NCI-H1436 (cell line): ENCODE measurements at regions not wholly inside any gene's neighbourhood (a gene's known extent, or its start where the extent isn't known, plus 50 kb on each side); places are given as distances from the start of the nearest gene placed in this dataset.

Experiments used
- DNase-seq: peaks from one replicate; lab custom pipeline; 2025; lab: John Stamatoyannopoulos, UW

- DNase-seq = no peak
Observed at GRCh38 chr15:70443486-70444273, 319.7 kb downstream of the UACA start.

- no peak for DNase-seq
Observed at GRCh38 chr15:70442616-70443321, 320.6 kb downstream of the UACA start.

GRCh38 chr15:70442211-70442610, 321.1 kb downstream of the UACA start:
- DNase-seq = no peak

DNA sequence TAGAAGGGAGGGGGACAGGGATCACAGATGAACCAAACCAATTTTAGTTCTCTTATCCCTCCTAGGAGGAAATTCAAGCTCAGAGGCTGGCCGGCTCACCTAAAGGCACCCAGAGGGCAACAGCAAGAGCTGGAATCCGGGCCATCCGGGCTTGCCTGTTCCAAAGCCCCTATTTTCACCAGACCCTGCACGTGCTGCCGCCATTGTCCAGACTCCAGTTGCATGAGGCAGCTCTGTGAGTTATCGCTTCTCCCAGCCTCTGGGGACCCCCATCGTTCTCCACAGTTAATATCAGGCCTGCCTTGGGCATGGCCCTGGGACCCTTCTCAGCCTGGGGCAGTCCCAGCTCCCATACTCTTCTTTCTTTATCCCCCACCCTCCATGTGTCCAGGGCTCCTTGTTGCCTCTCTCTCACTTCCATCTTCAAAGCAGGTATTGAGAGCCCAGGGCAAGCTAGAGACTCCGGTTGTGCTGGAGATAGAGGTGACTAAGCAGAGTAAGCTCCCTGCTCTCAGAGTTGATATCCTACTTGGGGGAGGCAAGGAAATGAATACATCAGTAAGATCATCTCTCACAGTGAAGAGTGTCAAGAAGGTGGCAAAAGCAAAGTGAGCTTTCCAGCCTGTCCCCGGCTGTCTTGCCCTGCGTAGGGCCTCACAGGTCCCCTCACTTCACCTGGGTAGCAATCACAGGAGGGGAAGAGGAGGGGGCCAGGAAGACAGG, 322.8 kb downstream of the UACA start:
- DNase-seq = no peak

- no peak for DNase-seq
Observed at GRCh38 chr15:70439880-70440279, 323.5 kb downstream of the UACA start.

DNA sequence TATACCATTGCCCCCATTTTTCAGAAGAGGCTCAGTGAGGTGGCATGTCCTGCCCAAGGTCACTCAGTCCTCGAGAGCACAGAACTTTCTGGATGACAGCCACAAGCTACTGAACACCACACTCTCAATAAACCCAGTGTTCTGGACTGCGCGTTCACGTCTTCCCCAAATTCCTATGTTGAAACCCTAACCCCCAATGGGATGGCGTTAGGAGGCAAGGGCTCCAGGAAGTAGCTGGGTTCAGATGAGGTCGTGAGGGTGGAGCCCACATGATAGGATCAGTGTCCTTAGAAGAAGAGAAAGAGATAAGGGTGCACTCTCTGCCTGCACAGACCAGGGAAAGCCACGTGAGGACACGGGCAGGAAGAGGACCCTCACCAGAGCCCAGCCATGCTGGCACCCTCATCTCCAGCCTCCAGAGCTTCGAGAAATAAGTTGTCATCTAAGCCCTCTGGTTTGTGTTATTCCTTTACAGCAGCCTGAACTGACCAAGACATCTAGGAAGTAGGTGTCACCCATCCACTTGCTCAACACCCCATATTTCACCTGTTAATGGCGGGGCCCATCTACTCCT, 324.0 kb downstream of the UACA start:
- DNase-seq = no peak

DNA sequence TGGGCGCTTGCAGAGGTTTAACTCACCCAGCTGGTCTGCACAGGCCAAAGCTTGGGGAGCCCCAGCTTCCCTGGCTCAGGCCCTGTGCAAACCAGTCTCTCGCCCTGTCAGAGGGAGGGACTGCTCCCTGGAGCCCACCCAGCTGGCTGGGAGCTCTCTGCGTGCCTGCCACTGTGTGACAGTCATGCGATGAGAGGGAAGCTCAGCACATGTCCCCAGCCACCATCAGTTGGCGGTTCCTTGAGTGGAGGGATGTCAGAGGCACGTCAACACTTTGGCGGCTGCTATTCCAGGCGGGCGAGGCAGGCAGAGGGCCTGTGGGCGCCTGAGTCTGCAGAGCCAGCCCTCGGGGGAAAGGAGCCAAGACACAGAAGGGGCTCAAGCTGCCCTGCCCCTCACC, 324.6 kb downstream of the UACA start:
- no peak for DNase-seq

DNA sequence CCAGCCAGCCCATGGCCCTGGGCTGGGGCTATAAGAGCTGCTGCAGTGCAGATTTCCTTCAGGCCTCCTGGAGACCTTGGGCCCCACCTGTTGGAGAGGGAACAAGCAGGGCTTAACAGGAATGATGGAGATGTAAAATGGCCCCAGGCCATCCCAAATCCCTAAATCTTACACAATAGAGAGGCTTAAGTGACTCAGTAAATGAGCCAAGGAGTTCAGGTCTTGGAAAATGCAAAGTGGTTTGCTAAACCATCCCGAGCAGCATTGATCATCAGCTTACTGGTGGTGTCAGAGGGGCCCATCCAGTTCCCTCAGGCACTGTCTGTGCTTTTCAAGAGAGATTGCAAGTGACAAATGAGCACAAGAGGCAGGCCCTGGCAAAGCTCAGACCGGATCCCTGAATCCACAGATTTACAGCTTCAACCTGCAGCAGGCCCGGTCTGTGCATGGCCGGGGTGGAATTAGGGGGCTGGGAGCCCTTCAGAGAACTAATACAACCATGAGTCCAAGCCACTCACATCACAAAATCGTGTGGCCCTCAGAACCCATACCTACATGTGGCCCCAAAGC, 325.4 kb downstream of the UACA start:
- no peak for DNase-seq

DNA sequence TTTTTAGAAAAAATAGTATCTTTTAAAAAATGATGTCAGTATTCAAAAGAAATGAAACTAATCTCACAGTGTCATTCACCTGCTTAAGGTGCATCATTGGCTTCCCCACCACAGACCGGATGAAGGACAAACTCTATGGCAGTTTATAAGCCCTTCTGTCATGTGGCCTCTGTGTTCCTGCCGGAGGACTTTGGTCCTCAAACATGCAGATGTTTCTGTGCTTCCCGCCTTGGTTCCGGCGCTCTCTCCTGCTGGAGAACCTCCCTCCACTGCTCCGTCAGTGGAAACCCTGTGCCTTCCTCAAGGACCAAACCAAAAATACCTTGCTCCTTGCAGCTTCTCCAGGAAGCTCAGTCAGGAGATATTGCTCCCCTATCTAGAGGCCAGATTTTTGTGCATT, 326.3 kb downstream of the UACA start:
- no peak for DNase-seq

- DNase-seq = no peak
Observed at GRCh38 chr15:70436428-70436827, 326.9 kb downstream of the UACA start.

DNA sequence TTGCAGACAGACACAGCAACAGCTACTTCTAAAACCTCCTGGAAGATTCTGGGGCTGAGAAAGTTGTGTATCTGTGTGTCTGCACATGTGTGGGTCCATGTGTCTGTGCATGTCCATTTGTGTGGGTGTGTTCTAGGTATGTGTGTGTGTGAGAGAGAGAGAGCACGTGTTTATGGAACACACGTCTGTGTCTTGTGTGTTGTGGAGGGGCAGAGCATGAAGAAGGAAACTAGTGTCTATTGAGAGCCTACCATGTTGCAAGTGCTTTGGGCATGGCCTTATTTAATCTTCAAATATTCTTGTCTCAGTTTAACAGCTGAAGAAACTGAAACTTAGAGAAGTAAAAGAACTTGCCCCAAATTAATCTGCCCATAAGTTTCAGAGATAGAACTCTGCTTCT, 327.5 kb downstream of the UACA start:
- DNase-seq = no peak

- no peak for DNase-seq
Observed at GRCh38 chr15:70435369-70435768, 328.0 kb downstream of the UACA start.

DNA sequence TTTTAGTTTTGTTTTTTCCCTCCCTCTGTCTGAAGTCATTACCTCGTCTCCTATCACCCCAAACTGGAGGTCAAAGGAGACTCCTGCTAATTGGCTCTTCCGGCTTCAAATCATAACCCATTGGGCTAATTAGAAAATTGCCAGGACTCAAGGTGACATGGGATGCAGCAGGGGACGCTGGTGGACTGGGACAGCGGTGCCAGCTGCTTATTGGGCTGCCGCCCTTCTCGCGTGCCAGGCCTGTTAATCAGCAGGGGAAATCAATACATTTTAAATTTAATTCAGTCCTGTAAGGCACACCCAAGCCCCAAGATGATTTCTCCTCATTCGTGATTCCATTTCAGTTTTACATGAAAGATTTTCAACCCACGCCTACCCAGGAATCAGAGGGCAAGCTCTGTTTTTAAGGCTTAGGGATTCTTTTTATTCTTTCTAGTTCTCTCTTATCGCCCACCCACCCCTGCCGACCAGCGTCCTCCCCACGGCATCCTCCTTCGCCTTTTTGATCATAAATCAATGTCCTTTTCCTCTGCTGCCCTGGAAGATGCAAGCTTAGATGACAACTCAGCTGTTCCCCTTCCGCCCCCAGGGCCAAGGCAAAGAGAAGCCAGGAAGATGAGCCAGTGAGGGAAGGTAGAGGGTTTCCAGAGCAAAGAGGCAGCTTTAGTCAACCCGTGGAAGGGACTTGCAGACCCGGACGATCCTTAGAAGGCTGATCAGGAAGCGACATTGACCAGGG, 329.6 kb downstream of the UACA start:
- no peak for DNase-seq

DNA sequence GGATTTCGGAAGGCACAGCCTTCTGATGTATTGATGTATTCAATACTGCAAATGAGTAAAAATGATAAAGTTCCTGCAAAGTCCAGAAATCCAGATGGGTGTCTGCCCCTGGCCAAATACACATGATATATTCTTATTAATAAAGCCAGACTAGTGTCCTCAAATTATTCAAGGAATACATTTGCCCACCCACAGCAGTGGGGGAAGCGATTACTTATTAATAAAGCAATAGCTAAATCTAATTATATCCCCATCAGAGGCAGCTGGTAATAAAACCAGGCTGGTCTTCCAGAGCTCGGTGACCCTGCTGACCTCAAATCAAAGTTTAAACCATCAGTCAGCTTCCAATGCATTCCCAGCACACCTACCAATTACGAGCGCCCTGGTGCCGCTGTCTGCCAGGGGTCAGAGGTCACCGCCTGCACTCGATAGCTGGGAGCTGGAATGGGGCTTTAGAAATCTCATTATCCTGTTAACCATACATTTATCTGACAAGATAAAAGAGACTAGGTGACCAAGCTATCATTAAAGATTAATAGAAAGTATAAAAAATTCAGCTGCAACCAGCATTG, 330.3 kb downstream of the UACA start:
- DNase-seq = no peak

GRCh38 chr15:70431854-70432253, 331.5 kb downstream of the UACA start:
- DNase-seq = no peak

GRCh38 chr15:70430069-70430468, 332.4 kb upstream of the TLE3 start:
- DNase-seq = no peak

DNA sequence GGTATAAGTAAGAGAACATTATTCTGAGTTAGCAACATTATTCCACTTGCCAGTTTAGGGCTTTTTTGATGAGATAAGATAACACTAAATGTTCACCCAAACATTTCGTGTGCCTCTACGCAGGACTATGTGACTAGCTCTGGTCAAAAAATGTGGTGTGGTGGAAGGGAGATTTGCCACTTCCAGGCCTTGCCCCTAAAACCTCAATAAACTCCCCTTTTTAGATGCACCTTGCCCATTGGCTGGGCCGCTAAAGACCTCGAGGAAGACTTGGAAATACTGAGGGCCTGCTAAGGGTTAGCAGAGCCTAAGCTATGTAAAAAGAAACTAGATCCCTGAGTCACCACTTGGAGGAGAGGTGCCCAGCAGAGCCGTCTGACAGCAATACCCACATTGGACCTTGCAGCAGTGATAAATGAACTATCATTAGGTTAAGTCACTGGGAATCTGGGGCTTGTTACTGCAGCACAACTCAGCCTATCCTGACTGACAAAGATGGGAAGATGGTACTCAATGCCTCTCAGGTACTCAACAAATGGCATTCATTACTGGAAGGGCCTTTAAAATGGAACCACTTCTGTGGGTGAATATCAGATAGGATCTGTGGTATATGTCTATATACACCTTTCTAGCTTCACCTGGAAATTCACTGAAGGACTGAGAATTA, 331.5 kb upstream of the TLE3 start:
- no peak for DNase-seq

DNA sequence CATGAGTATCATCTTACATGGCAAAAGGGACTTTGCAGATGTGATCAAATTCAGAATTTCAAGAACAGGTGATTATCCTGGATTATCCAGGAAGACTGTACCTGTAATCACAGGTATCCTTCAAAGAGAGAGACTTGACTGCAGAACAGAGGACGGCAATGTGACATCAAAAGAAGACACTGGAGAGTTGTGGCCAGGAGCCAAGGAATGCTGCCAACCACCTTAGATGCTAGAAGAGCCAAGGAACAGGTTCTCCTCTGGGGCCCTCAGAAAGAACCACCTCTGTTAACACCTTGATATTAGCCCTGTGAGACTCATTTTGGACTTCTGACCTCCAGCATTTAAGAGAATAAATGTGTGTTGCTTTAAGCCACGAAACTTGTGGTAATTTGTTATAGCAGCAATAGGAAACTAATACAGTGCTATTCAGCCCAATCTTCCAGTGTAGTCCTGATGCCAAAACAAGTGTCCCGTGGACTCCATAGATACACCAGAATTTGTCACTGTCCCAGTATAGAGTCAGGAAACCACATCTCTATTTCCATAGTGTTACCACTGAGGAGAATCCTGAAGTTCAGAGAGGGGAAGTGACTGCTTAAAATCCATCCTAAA, 330.6 kb upstream of the TLE3 start:
- DNase-seq = no peak

DNA sequence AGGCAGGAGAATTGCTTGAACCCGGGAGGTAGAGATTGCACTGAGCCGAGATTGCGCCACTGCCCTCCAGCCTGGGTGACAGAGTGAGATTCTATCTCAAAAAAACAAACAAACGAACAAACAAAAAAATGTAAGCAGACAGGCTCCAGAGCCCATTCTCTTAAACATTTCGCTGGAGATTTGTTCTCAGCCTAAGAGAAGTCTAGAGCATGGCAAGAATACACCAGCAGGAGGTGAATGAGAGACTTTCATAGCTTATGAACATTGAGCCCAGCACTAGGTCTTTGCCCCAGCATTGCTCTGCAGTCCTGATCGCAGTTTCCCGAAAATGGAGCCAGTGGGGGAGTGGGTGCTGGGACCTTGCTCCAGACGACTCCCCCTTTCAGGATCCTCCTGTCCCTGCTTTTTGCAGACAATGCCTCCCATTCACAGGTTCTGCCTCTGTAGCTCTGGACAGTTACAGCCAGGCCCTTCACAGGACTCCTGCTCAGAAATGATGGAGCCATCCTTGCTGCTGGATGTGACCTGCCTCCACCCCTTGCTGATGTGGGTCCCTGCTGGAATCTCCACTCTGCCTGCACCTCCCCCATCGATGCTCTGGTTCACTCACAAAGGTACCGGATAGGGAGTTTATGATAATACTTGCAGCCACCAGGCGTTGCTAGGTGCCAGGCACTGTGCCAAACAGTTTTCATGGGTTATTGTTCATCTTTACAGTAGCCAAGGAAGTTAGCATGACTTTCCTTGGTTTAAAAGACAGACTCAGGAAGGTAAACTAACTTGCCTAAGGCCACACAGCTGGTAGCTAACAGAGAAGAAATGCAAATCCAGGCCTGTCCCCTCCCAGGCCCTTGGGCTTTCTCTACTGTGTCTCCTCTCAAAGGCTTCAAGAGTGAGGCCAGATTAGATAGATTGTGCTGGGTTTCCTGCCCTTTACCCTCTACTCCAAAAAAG, 329.7 kb upstream of the TLE3 start:
- DNase-seq = no peak
